K562 (cell line): ENCODE measurements at regions not wholly inside any gene's neighbourhood (a gene's known extent, or its start where the extent isn't known, plus 50 kb on each side); places are given as distances from the start of the nearest gene placed in this dataset.

ENCODE experiments used
- ATAC-seq: fragments of 200-7000 bp; cut with Tn5 transposase; 3 replicates; pipeline ENCODE4 v1.9.1; 2020; ENCODE audit warnings: moderate library complexity
- BruUV-seq: library from RNA; stranded (reverse); fragments of 400-500 nt; replicated peaks from 2 replicates; lab custom pipeline; 2021; lab: Mats Ljungman, UMichigan
- CTCF ChIA-PET: fragments of 300-600 bp; formaldehyde crosslinking; extraction: SDS; loops from one replicate; lab custom pipeline; 2021; ENCODE audit warnings: low intra/inter-chr PET ratio; lab: Yijun Ruan, JAX
- POLR2A ChIA-PET: fragments of 300-600, 350-650 bp; sonication (Branson Sonifier 250); formaldehyde crosslinking; extraction: SDS; loops from one replicate; lab custom pipeline; 2021; ENCODE audit warnings: antibody characterized with exemption, inconsistent platforms; lab: Yijun Ruan, JAX
- DNase-seq, 4 experiments: peaks; one replicate each; pipeline versions ENCODE4 v3.0.0 to v3.0.0-alpha.2; 2011 to 2018; ENCODE audit warnings: low spot score in 3 of 4, mixed read lengths in 3 of 4; ENCODE audit errors: extremely low read depth in 1 of 4
- FAIRE-seq: peaks from 2 replicates; lab custom pipeline; 2011; peaks lifted over from hg19 to GRCh38; lab: Jason Lieb, UNC
- H2AFZ ChIP-seq: 2 replicates; pipeline ENCODE4 v1.6.0; 2011; ENCODE audit warnings: low read depth, low read length, control low read depth, inconsistent platforms
- H3K27ac ChIP-seq: fragments of 200-600 bp; 3 replicates; pipeline ENCODE4 v1.8.0; 2011; ENCODE audit warnings: low read depth, mild to moderate bottlenecking, control low read depth, inconsistent platforms, low read length, moderate library complexity, mixed read lengths; ENCODE audit errors: extremely low read depth
- H3K27me3 ChIP-seq, 2 experiments: fragments of 300-600 bp in 1 of 2; 2 replicates in 1 of 2; 3 replicates in 1 of 2; pipeline versions ENCODE4 v1.6.0 to v1.8.0; 2011; ENCODE audit warnings: inconsistent platforms in 2 of 2, low read length in 2 of 2, mild to moderate bottlenecking in 1 of 2, mixed read lengths in 1 of 2, moderate library complexity in 1 of 2; ENCODE audit not compliant: control insufficient read depth in 2 of 2, insufficient read depth in 2 of 2
- H3K36me3 ChIP-seq: fragments of 300-600 bp; 3 replicates; pipeline ENCODE4 v1.8.0; 2011; ENCODE audit warnings: mild to moderate bottlenecking, low read length, inconsistent platforms; ENCODE audit not compliant: control insufficient read depth, insufficient read depth
- H3K4me1 ChIP-seq, 2 experiments: fragments of 200-600 bp in 1 of 2; replicated peaks in 1 of 2; 2 replicates in 1 of 2; 3 replicates in 1 of 2; pipeline versions ENCODE4 v1.5.1 to v1.8.0; 2011; ENCODE audit warnings: inconsistent platforms in 2 of 2, low read length in 2 of 2, mild to moderate bottlenecking in 1 of 2, mixed read lengths in 1 of 2, moderate library complexity in 1 of 2; ENCODE audit not compliant: control insufficient read depth in 2 of 2, insufficient read depth in 2 of 2
- H3K4me2 ChIP-seq: 2 replicates; pipeline ENCODE4 v1.6.1; 2011; ENCODE audit warnings: low read length, control low read depth, inconsistent platforms, mixed read lengths; ENCODE audit not compliant: insufficient read depth
- H3K4me3 ChIP-seq: fragments of 200-600 bp; sonication (generic), shearing (Covaris generic); 2 replicates; pipeline ENCODE4 v1.5.1; 2016; ENCODE audit warnings: control low read depth, inconsistent platforms
- H3K79me2 ChIP-seq: fragments of 200-600 bp; 3 replicates; pipeline ENCODE4 v1.8.0; 2011; ENCODE audit warnings: low read length, inconsistent platforms; ENCODE audit not compliant: control insufficient read depth, insufficient read depth
- H3K9ac ChIP-seq, 2 experiments: 2 replicates each; pipeline versions ENCODE4 v1.6.0 to v1.6.1; 2011; ENCODE audit warnings: low read depth in 2 of 2, low read length in 2 of 2, control low read depth in 1 of 2, inconsistent platforms in 1 of 2, mild to moderate bottlenecking in 1 of 2, mixed read lengths in 1 of 2; ENCODE audit not compliant: insufficient read depth in 1 of 2
- H3K9me1 ChIP-seq: one replicate; pipeline ENCODE4 v1.6.0; 2011; ENCODE audit warnings: inconsistent platforms, mild to moderate bottlenecking, low read length, moderate library complexity; ENCODE audit not compliant: control insufficient read depth, insufficient read depth
- H3K9me3 ChIP-seq: replicated peaks from 2 replicates; pipeline ENCODE4 v1.5.1; 2011; ENCODE audit warnings: low read depth, low read length, inconsistent platforms; ENCODE audit not compliant: control insufficient read depth, insufficient read depth
- H4K20me1 ChIP-seq: replicated peaks from 2 replicates; pipeline ENCODE4 v1.6.1; 2011; ENCODE audit warnings: low read length, inconsistent platforms, mixed read lengths; ENCODE audit not compliant: control insufficient read depth, insufficient read depth
- KDM4B ChIP-seq, 2 experiments: fragments of 450-650 bp in 1 of 2; sonication (generic) in 1 of 2; IDR thresholded peaks; 2 replicates each; pipeline ENCODE4 v1.6.1; 2016 to 2017; ENCODE audit warnings: borderline replicate concordance in 2 of 2, antibody characterized with exemption in 1 of 2, low read depth in 1 of 2, mild to moderate bottlenecking in 1 of 2
- KLF10 ChIP-seq: fragments of 250-450 bp; sonication (Bioruptor Pico); IDR thresholded peaks from 2 replicates; pipeline ENCODE4 v1.6.1; 2021; ENCODE audit warnings: matching md5 sums
- NELFE ChIP-seq: IDR thresholded peaks from 2 replicates; pipeline ENCODE4 v1.6.1; 2011; ENCODE audit warnings: mild to moderate bottlenecking; ENCODE audit not compliant: insufficient read depth, insufficient read length
- PHB2 ChIP-seq: fragments of 450-650 bp; IDR thresholded peaks from 2 replicates; pipeline ENCODE4 v1.6.1; 2017; ENCODE audit warnings: low read depth
- RFX1 ChIP-seq: fragments of 450-650 bp; IDR thresholded peaks from 2 replicates; pipeline ENCODE4 v1.6.1; 2016; ENCODE audit warnings: mild to moderate bottlenecking, moderate library complexity
- ZNF146 ChIP-seq: IDR thresholded peaks from one replicate; pipeline ENCODE4 v1.6.1; 2018; ENCODE audit warnings: missing compliant biosample characterization; ENCODE audit not compliant: unreplicated experiment
- ZNF444 ChIP-seq: fragments of 250-450 bp; sonication (Bioruptor Pico); IDR thresholded peaks from 2 replicates; pipeline ENCODE4 v1.4.0; 2020; ENCODE audit warnings: mild to moderate bottlenecking, moderate library complexity
- in situ Hi-C: fragments of 300-500 bp; cut with MboI; formaldehyde crosslinking; loops from 4 replicates; pipeline ENCODE4 v1.15.0; 2018; ENCODE audit warnings: inconsistent platforms, mixed read lengths
- intact Hi-C: fragments of 100-400 bp; cut with micrococcal nuclease; formaldehyde crosslinking; loops from 2 replicates; pipeline ENCODE4 v1.14.2; 2022
- TF ChIP-seq, protein P1 (sequence below): fragments of 250-450 bp; sonication (Bioruptor Pico); IDR thresholded peaks from 2 replicates; pipeline ENCODE4 v1.8.0; 2021; ENCODE audit warnings: moderate library complexity, mild to moderate bottlenecking, inconsistent platforms

DNA sequence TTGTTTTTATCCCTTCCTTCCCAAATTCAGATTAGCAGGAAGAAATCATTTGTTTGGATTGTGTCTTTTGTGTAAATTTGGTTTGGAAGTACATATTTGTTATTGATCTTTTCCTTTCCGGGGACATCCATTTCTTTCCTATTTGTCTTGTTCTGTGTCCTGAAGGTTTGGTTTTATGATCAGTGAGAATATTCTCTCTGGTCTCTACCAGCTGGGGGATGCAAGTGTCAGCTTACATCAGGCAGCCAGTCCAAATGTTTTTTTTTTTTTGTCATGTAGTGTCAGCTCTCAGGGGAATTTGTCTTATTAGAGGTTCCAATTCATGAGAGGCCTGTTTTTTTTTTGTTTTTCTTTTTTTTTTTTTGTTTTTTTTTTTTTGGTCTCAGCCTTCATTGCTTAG lies 479.2 kb upstream of the LRRC7 start (continued):
- TF ChIP-seq KDM4B (IDR thresholded peaks at IDR 0.05; ENCODE audit: borderline replicate concordance in 2 of 2, low read depth in 1 of 2) (no peak), RFX1 (no peak)

DNA sequence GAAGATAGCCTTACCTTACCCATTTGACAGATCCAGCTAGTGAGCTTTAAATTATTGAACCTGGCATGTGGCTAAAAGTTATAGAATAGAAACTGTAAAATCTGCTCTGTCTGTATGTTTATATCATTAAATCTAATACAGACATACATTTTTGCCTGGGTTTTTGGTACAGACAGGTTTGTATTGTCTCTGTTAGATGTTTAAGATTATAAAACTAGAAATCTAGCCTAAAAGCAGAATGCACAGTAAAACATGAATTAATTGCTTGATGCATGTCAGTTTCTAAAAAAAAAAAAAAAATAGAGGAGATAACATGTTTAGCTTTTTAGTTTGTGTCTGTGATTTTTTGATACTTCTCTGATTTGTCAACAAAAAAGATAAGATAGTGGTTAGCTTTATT lies 477.6 kb upstream of the LRRC7 start:
- no peak for ATAC-seq
- no peak overlapping the region for H3K4me2 ChIP-seq
- BruUV-seq, result no TSS peak
- H3K9me3 ChIP-seq, result no peaks in the 10 kb centered on the region
- in situ Hi-C loops (no loop called here), intact Hi-C loops (no loop called here)
- FAIRE-seq, result no peak
- H3K9ac ChIP-seq, result no peak overlapping the region
- H3K4me3 ChIP-seq, result no peak overlapping the region
- H2AFZ ChIP-seq, result no peak overlapping the region
- CTCF ChIA-PET, result no interaction called here
- DNase-seq, result no peak
- no peaks in the 10 kb centered on the region for H4K20me1 ChIP-seq
- H3K9me1 ChIP-seq, result no peaks in the 10 kb centered on the region
- H3K4me1 ChIP-seq, result no peaks in the 10 kb centered on the region
- no peaks in the 10 kb centered on the region for H3K27me3 ChIP-seq
- H3K27ac ChIP-seq, result no peak overlapping the region
- POLR2A ChIA-PET, result no interaction called here
- no peak for TF ChIP-seq KLF10 (CRISPR knock-in tag)
- TF ChIP-seq, protein P1, sequence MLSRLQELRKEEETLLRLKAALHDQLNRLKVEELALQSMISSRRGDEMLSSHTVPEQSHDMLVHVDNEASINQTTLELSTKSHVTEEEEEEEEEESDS (CRISPR knock-in tag), result no peak
- no peak for TF ChIP-seq NELFE
- no peak for TF ChIP-seq ZNF146 (CRISPR knock-in tag)
- TF ChIP-seq ZNF444 (CRISPR knock-in tag), result no peak
- no peak for TF ChIP-seq PHB2
- H3K79me2 ChIP-seq, result no peaks in the 10 kb centered on the region
- no peaks in the 10 kb centered on the region for H3K36me3 ChIP-seq
